NOMO-1 treated with DMSO at 0.1 percent for 48 hours (cell line): ENCODE measurements at regions not wholly inside any gene's neighbourhood (a gene's known extent, or its start where the extent isn't known, plus 50 kb on each side); places are given as distances from the start of the nearest gene placed in this dataset.
"Not testable (repeated sequence)": the region's sequence is repeated elsewhere in the genome, so short reads cannot be mapped to it uniquely, and the experiment has no call there.

Source experiments
- DNase-seq: peaks from one replicate; lab custom pipeline; 2025; ENCODE audit not compliant: unreplicated experiment; lab: John Stamatoyannopoulos, UW

- DNase-seq, result no peak
Measured at GRCh38 chr11:44361813-44362212, 51.9 kb upstream of the ALX4 start.

GRCh38 chr11:44363116-44363515, 53.2 kb upstream of the ALX4 start:
- DNase-seq, result no peak

DNA sequence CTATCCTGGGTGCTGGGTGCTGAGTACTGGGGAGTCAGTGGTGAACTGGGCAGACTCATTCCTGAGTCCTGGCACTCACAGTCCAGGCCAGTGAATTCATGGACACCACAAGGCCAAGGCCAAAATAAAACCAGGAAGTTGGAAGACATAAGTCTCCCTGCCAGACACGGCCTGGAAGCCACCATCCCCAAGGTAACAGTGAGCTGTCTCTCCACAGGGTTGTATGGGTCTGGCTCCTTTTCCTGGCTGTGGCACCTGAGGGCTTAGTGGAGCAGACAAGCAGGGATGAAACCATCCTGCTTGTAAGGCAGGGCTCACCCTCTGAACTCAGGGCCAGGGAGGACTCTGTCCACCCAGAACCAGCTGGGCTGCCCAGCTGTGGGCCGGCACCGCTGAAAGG, 54.7 kb upstream of the ALX4 start:
- no peak for DNase-seq

- no peak for DNase-seq
Measured at GRCh38 chr11:44365616-44366015, 55.7 kb upstream of the ALX4 start.

GRCh38 chr11:44366026-44366425, 56.1 kb upstream of the ALX4 start:
- DNase-seq, result no peak

GRCh38 chr11:44366741-44367140, 56.8 kb upstream of the ALX4 start:
- no peak for DNase-seq

DNA sequence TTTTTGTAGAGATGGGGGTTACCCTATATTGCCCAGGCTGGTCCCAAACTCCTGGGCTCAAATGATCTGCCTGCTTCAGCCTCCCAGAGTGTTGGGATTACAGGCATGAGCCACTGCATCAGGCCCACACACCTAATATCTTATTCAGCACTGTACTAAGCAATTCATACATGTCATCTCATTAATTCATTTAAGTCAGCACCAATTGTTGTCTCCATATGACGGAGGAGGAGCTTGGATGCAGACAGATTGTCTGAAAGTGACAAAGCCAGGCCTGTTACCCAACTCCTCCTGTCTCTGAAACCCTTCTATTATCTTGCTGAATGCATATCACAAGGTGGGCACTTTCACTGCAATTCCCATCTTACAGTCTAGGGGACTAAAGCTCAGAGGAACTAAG, 57.5 kb upstream of the ALX4 start:
- DNase-seq, result no peak

DNA sequence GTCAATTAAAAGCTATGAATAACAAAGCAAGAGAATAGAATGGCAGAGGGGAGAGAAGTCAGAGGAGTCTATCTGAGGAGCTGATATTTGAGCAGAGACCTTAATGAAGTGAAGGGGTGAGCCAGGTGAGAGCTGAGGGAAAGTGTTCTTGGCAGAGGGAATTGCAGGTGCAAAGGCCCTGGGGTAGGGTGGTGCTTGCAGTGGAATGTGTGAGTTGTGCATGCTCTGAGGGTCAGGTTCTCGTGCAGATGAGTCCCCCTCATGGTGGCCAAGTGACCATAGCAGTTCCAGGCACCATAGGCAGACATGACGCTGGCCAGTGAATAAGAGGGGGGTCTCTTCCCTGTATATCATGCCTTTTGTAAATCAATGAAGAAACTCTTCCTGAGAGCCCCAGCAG, 58.9 kb upstream of the ALX4 start:
- DNase-seq, result no peak

GRCh38 chr11:44371042-44371441, 61.1 kb upstream of the ALX4 start:
- not testable (repeated sequence) for DNase-seq

GRCh38 chr11:44371706-44372105, 61.8 kb upstream of the ALX4 start:
- DNase-seq, result no peak

DNA sequence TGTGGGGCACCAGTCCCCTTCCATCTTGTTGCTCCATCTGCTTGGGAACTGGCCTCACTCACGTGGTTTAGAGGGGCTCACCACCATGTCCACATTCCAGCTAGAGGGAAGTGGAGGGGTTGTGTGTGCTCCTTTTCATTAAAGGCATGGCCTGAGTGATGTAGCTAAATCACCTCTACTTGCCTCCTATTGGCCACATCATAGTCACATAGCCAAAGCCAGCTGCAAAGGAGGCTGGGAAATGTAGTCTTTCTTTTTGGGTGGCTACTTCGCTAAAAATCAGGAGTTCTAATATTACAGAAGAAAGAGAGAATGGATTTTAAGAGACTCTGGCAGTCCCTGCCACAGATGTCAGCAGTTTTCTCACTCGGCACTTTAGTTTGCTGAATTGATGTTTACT, 63.0 kb upstream of the ALX4 start:
- DNase-seq, result no peak

GRCh38 chr11:44374001-44374400, 64.1 kb upstream of the ALX4 start:
- DNase-seq, result no peak

DNA sequence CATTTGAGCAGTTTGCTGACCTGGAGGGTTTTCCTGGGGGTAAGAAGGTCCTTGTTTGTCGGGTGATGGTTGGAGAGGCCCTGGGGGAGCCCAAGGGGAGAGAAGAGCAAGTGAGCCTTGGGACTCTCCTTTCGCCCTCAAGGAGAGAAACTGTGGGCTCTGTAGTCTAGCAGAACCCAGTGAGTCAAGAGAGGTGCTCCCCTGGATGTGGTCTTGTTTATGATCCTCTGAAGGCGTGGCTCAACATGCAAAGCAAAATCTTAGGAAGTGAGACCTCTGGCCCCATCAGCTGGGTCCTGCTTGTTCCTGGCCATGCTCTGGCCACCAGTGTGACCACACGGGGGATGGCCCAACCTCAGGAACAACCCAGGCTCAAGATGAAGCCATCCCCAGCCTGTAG, 66.5 kb upstream of the ALX4 start:
- DNase-seq, result no peak

- DNase-seq, result no peak
Measured at GRCh38 chr11:44377121-44377520, 67.2 kb upstream of the ALX4 start.

GRCh38 chr11:44377914-44378321, 68.0 kb upstream of the ALX4 start:
- DNase-seq, result no peak

- no peak for DNase-seq
Measured at GRCh38 chr11:44379141-44380008, 69.4 kb upstream of the ALX4 start.

GRCh38 chr11:44380009-44380313, 70.0 kb upstream of the ALX4 start:
- DNase-seq, result no peak

- DNase-seq, result no peak
Measured at GRCh38 chr11:44380820-44381219, 70.9 kb upstream of the ALX4 start.

- no peak for DNase-seq
Measured at GRCh38 chr11:44381261-44381660, 71.3 kb upstream of the ALX4 start.

GRCh38 chr11:44382118-44382517, 72.2 kb upstream of the ALX4 start:
- no peak for DNase-seq

DNA sequence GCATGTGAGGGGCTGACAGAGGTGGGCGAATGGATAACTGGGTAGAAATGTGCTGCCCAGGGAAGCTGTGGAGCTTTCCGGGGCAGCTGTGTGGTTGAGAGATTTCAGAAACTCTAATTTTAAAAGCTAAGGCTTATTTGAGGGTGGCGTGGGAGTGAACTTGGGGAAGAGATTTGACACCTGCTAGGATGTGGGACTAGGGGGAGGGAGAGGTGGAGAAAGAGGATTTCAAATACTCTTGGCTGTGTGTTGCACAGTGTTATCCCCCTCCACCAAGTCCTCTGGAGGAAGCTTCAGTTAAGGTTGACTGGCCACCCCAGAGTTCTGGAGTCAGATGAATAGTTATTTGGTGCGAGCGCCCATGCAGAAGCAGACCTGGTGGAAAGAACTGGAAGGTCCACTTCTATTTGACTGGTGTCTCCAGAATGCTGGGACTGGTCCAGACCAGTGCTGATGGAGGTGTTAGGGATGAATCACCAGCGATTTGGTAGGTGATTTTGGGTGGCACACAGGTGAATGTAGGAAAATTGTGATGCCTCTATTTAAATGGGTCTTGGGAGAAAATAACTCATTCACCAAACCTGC, 72.8 kb upstream of the ALX4 start:
- no peak for DNase-seq

DNA sequence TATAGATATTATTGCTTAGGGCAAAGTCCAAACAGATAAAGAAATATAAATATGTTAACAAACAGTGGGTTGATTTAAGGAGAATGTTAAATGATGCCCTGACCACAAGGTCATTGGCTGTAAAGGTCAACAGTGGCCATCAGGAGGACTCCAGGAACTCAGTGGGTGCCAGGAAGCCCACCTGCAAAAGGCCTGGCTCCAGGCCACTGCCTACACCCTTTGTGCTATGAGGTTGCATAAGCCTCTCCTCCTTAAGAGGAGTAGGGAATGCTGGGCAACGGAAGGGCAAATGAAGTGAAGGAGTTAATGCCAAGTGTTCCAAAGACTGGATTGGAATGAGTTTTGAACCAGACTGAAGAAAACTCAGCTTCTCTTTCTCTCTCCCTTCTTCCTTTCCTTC, 73.3 kb upstream of the ALX4 start:
- no peak for DNase-seq

DNA sequence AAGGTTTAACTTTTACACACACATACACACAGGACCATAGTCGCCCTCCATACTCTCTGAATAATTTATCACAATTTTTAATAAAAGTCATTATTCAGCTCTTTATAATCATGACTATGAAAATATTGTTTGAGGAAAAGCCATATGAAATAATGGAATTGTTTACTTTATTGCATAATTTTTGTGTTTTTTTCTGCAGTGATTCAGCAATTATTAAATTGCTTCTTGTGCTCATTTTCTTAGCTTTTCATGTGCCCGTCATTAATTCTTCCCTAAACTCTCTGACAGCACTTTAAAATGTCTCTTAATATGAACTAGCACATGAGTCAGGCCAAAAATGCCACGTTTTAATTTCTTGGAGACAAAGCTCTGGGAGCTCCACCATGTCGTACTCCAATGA, 77.5 kb upstream of the ALX4 start:
- no peak for DNase-seq
